Activated CD8-positive, alpha-beta memory T cell treated with anti-CD3 and anti-CD28 coated beads, Interleukin-2, amount 10 ng/mL, durations not matched to agents 7 days and 5 days (primary cell): ENCODE measurements at regions not wholly inside any gene's neighbourhood (a gene's known extent, or its start where the extent isn't known, plus 50 kb on each side); places are given as distances from the start of the nearest gene placed in this dataset.
"Not testable (repeated sequence)": the region's sequence is repeated elsewhere in the genome, so short reads cannot be mapped to it uniquely, and the experiment has no call there.

ENCODE experiments used
- ATAC-seq: fragments of 150-1000 bp; cut with Tn5 transposase; one replicate; pipeline ENCODE4 v1.10.0; 2021; ENCODE audit warnings: moderate library complexity
- CTCF ChIA-PET: fragments of 350-600 bp; sonication (Branson Sonifier 250); formaldehyde crosslinking; loops from one replicate; lab custom pipeline; 2021; ENCODE audit warnings: antibody characterized with exemption; lab: Charles Lee
- DNase-seq: peaks from one replicate; pipeline ENCODE4 v3.0.0-alpha.2; 2020
- H3K27ac Mint-ChIP-seq: one replicate; pipeline ENCODE4 v1.8.0; 2021; ENCODE audit warnings: mild to moderate bottlenecking, mixed read lengths
- H3K27me3 Mint-ChIP-seq: one replicate; pipeline ENCODE4 v1.8.0; 2021; ENCODE audit warnings: mixed read lengths
- H3K36me3 Mint-ChIP-seq: one replicate; pipeline ENCODE4 v1.8.0; 2021; ENCODE audit warnings: mild to moderate bottlenecking, mixed read lengths
- H3K4me1 Mint-ChIP-seq: one replicate; pipeline ENCODE4 v1.8.0; 2021; ENCODE audit warnings: mixed read lengths
- H3K4me3 Mint-ChIP-seq: one replicate; pipeline ENCODE4 v1.8.0; 2021; ENCODE audit warnings: mild to moderate bottlenecking, moderate library complexity, mixed read lengths
- H3K9me3 Mint-ChIP-seq: one replicate; pipeline ENCODE4 v1.8.0; 2022; ENCODE audit warnings: low read depth, mixed read lengths

GRCh38 chr22:34645375-34645774 lies 420.6 kb upstream of the ISX start:
- CTCF ChIA-PET = no interaction called here
- ATAC-seq = no peak
- Mint-ChIP-seq H3K27me3 (no peaks in the 10 kb centered on the region), H3K9me3 (no peaks in the 10 kb centered on the region), H3K4me3 (no peak overlapping the region), H3K4me1 (no peaks in the 10 kb centered on the region), H3K27ac (no peak overlapping the region), H3K36me3 (no peaks in the 10 kb centered on the region)
- DNase-seq = no peak

- no peak for ATAC-seq
- no peak overlapping the region for H3K27ac Mint-ChIP-seq
- H3K27me3 Mint-ChIP-seq = no peaks in the 10 kb centered on the region
- no peak overlapping the region for H3K4me3 Mint-ChIP-seq
- no peaks in the 10 kb centered on the region for H3K36me3 Mint-ChIP-seq
- no peaks in the 10 kb centered on the region for H3K4me1 Mint-ChIP-seq
- DNase-seq = no peak
- CTCF ChIA-PET = no interaction called here
- no peaks in the 10 kb centered on the region for H3K9me3 Mint-ChIP-seq
Observed at GRCh38 chr22:34669001-34669400, 397.0 kb upstream of the ISX start.

- CTCF ChIA-PET = not testable (repeated sequence)
Observed at GRCh38 chr22:34683031-34683430, 382.9 kb upstream of the ISX start.

GRCh38 chr22:34684278-34684677 lies 381.7 kb upstream of the ISX start:
- H3K4me3 Mint-ChIP-seq, H3K36me3 Mint-ChIP-seq, CTCF ChIA-PET, H3K27me3 Mint-ChIP-seq, H3K4me1 Mint-ChIP-seq, H3K9me3 Mint-ChIP-seq, H3K27ac Mint-ChIP-seq, DNase-seq, ATAC-seq: not testable (repeated sequence)

More at GRCh38 chr22:34683031-34683430, 382.9 kb upstream of the ISX start:
- not testable (repeated sequence) for H3K4me1 Mint-ChIP-seq, H3K36me3 Mint-ChIP-seq, H3K27me3 Mint-ChIP-seq, ATAC-seq, H3K4me3 Mint-ChIP-seq, H3K9me3 Mint-ChIP-seq, DNase-seq, H3K27ac Mint-ChIP-seq

GRCh38 chr22:34687116-34687515 lies 378.8 kb upstream of the ISX start:
- DNase-seq (no peak), ATAC-seq (no peak)
- H3K9me3 Mint-ChIP-seq = no peaks in the 10 kb centered on the region
- no peaks in the 10 kb centered on the region for H3K4me1 Mint-ChIP-seq
- H3K27ac Mint-ChIP-seq = no peak overlapping the region
- no peaks in the 10 kb centered on the region for H3K36me3 Mint-ChIP-seq
- H3K27me3 Mint-ChIP-seq = no peaks in the 10 kb centered on the region
- no peak overlapping the region for H3K4me3 Mint-ChIP-seq
- CTCF ChIA-PET = no interaction called here

- Mint-ChIP-seq H3K27me3 (no peaks in the 10 kb centered on the region), H3K4me3 (no peak overlapping the region), H3K4me1 (no peaks in the 10 kb centered on the region), H3K27ac (no peak overlapping the region), H3K9me3 (no peaks in the 10 kb centered on the region), H3K36me3 (no peaks in the 10 kb centered on the region)
- no peak for ATAC-seq
- no peak for DNase-seq
- CTCF ChIA-PET = no interaction called here
Observed at GRCh38 chr22:34688825-34689224, 377.1 kb upstream of the ISX start.

GRCh38 chr22:34696557-34696956 lies 369.4 kb upstream of the ISX start:
- no peaks in the 10 kb centered on the region for H3K36me3 Mint-ChIP-seq
- H3K27me3 Mint-ChIP-seq = no peaks in the 10 kb centered on the region
- CTCF ChIA-PET = no interaction called here
- DNase-seq = no peak
- peaks cover 2% of the 10 kb centered on the region for H3K9me3 Mint-ChIP-seq
- no peak overlapping the region for H3K27ac Mint-ChIP-seq
- H3K4me3 Mint-ChIP-seq = no peak overlapping the region
- no peak for ATAC-seq
- no peaks in the 10 kb centered on the region for H3K4me1 Mint-ChIP-seq

GRCh38 chr22:34702279-34702678 lies 363.7 kb upstream of the ISX start:
- H3K4me3 Mint-ChIP-seq = no peak overlapping the region
- H3K27ac Mint-ChIP-seq = no peak overlapping the region
- DNase-seq = no peak
- no peaks in the 10 kb centered on the region for H3K36me3 Mint-ChIP-seq
- H3K4me1 Mint-ChIP-seq = no peaks in the 10 kb centered on the region
- H3K9me3 Mint-ChIP-seq = peaks cover 5% of the 10 kb centered on the region
- CTCF ChIA-PET = no interaction called here
- no peak for ATAC-seq
- no peaks in the 10 kb centered on the region for H3K27me3 Mint-ChIP-seq

GRCh38 chr22:34709641-34710040 lies 356.3 kb upstream of the ISX start:
- CTCF ChIA-PET = no interaction called here
- H3K27me3 Mint-ChIP-seq = no peaks in the 10 kb centered on the region
- H3K27ac Mint-ChIP-seq = no peak overlapping the region
- peaks cover 7% of the 10 kb centered on the region for H3K9me3 Mint-ChIP-seq
- DNase-seq (no peak), ATAC-seq (no peak)
- H3K36me3 Mint-ChIP-seq = no peaks in the 10 kb centered on the region
- no peak overlapping the region for H3K4me3 Mint-ChIP-seq
- no peaks in the 10 kb centered on the region for H3K4me1 Mint-ChIP-seq

GRCh38 chr22:34722901-34723300 lies 343.1 kb upstream of the ISX start:
- Mint-ChIP-seq H3K27ac (no peak overlapping the region), H3K4me1 (no peaks in the 10 kb centered on the region), H3K9me3 (peaks cover 15% of the 10 kb centered on the region), H3K27me3 (peaks cover 2% of the 10 kb centered on the region), H3K36me3 (no peaks in the 10 kb centered on the region), H3K4me3 (no peak overlapping the region)
- DNase-seq = no peak
- CTCF ChIA-PET = no interaction called here
- ATAC-seq = no peak

- Mint-ChIP-seq H3K27ac (no peak overlapping the region), H3K36me3 (no peaks in the 10 kb centered on the region), H3K9me3 (peaks cover 5% of the 10 kb centered on the region), H3K4me3 (no peak overlapping the region), H3K4me1 (no peaks in the 10 kb centered on the region), H3K27me3 (no peaks in the 10 kb centered on the region)
- no peak for ATAC-seq
- CTCF ChIA-PET = no interaction called here
- DNase-seq = no peak
Observed at GRCh38 chr22:34736081-34736480, 329.9 kb upstream of the ISX start.

- no peaks in the 10 kb centered on the region for H3K36me3 Mint-ChIP-seq
- CTCF ChIA-PET = no interaction called here
- H3K4me3 Mint-ChIP-seq = no peak overlapping the region
- no peaks in the 10 kb centered on the region for H3K27me3 Mint-ChIP-seq
- DNase-seq = no peak
- no peak for ATAC-seq
- no peaks in the 10 kb centered on the region for H3K4me1 Mint-ChIP-seq
- H3K9me3 Mint-ChIP-seq = peaks cover 6% of the 10 kb centered on the region
- no peak overlapping the region for H3K27ac Mint-ChIP-seq
Observed at GRCh38 chr22:34738661-34739400, 327.1 kb upstream of the ISX start.

GRCh38 chr22:34743110-34743751 lies 322.7 kb upstream of the ISX start:
- Mint-ChIP-seq H3K9me3 (peaks cover 3% of the 10 kb centered on the region), H3K27ac (no peak overlapping the region), H3K27me3 (no peaks in the 10 kb centered on the region), H3K4me3 (no peak overlapping the region), H3K4me1 (no peaks in the 10 kb centered on the region), H3K36me3 (no peaks in the 10 kb centered on the region)
- CTCF ChIA-PET = interaction anchor here (0.6 kb wide), 1 partner anchor 68 kb away, joined by 4 read pairs; no protein-coding TSS in a partner anchor
- ATAC-seq (no peak), DNase-seq (no peak)

- Mint-ChIP-seq H3K4me1 (no peaks in the 10 kb centered on the region), H3K36me3 (no peaks in the 10 kb centered on the region), H3K9me3 (no peaks in the 10 kb centered on the region), H3K27ac (no peak overlapping the region), H3K4me3 (no peak overlapping the region), H3K27me3 (no peaks in the 10 kb centered on the region)
- no peak for DNase-seq
- no peak for ATAC-seq
- CTCF ChIA-PET = no interaction called here
Observed at GRCh38 chr22:34760276-34761008, 305.5 kb upstream of the ISX start.
